ENCODE measurements at regions not wholly inside any gene's neighbourhood (a gene's known extent, or its start where the extent isn't known, plus 50 kb on each side); places are given as distances from the start of the nearest gene placed in this dataset.

- Mint-ChIP-seq H3K4me3 (no peak overlapping the region), H3K4me1 (no peaks in the 10 kb centered on the region), H3K9me3 (peaks cover 4% of the 10 kb centered on the region), H3K27me3 (ENCODE audit: low read depth) (peaks cover 30% of the 10 kb centered on the region), H3K27ac (no peak overlapping the region), H3K36me3 (no peaks in the 10 kb centered on the region)
- TF ChIP-seq, protein P1, sequence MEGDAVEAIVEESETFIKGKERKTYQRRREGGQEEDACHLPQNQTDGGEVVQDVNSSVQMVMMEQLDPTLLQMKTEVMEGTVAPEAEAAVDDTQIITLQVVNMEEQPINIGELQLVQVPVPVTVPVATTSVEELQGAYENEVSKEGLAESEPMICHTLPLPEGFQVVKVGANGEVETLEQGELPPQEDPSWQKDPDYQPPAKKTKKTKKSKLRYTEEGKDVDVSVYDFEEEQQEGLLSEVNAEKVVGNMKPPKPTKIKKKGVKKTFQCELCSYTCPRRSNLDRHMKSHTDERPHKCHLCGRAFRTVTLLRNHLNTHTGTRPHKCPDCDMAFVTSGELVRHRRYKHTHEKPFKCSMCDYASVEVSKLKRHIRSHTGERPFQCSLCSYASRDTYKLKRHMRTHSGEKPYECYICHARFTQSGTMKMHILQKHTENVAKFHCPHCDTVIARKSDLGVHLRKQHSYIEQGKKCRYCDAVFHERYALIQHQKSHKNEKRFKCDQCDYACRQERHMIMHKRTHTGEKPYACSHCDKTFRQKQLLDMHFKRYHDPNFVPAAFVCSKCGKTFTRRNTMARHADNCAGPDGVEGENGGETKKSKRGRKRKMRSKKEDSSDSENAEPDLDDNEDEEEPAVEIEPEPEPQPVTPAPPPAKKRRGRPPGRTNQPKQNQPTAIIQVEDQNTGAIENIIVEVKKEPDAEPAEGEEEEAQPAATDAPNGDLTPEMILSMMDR (IDR thresholded peaks at IDR 0.05; ENCODE audit: unreplicated experiment): no peak
- no peak for DNase-seq (ENCODE audit: low spot score in 2 of 2, unreplicated experiment in 2 of 2)
Measured at GRCh38 chr10:84801156-84801555, 472.8 kb downstream of the CCSER2 start.

DNA sequence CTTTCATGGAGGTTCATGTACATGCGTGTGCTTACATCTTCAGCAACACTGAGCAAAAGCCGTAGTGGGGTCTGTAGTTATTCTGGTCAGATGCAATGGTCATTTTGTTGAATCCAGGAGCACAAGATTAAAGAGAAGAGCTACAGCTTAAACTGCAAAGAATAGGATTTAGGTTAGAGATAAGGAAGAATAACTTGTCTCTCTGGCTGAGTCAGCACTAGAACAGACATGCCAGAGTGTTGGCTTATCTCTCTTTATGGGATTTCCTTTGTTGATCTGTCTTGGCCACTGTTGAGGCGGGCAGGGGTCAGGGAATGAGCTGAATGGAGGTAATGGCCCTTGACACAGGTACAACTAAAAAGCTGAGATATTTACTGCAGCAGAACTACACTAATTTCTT lies 473.5 kb downstream of the CCSER2 start:
- Mint-ChIP-seq H3K4me3 (no peak overlapping the region), H3K27me3 (ENCODE audit: low read depth) (peaks cover 25% of the 10 kb centered on the region), H3K36me3 (no peaks in the 10 kb centered on the region), H3K9me3 (peaks cover 7% of the 10 kb centered on the region), H3K4me1 (no peaks in the 10 kb centered on the region), H3K27ac (no peak overlapping the region)
- TF ChIP-seq, protein P1 (IDR thresholded peaks at IDR 0.05; ENCODE audit: unreplicated experiment): no peak
- DNase-seq (ENCODE audit: low spot score in 2 of 2, unreplicated experiment in 2 of 2): no peak

GRCh38 chr10:84805149-84805548 lies 476.8 kb downstream of the CCSER2 start:
- Mint-ChIP-seq H3K27ac (no peak overlapping the region), H3K36me3 (no peaks in the 10 kb centered on the region), H3K4me3 (no peak overlapping the region), H3K27me3 (ENCODE audit: low read depth) (peaks cover 3% of the 10 kb centered on the region), H3K4me1 (no peaks in the 10 kb centered on the region), H3K9me3 (peaks cover 7% of the 10 kb centered on the region)
- no peak for DNase-seq (ENCODE audit: low spot score in 2 of 2, unreplicated experiment in 2 of 2)
- TF ChIP-seq, protein P1 (IDR thresholded peaks at IDR 0.05; ENCODE audit: unreplicated experiment): no peak

DNA sequence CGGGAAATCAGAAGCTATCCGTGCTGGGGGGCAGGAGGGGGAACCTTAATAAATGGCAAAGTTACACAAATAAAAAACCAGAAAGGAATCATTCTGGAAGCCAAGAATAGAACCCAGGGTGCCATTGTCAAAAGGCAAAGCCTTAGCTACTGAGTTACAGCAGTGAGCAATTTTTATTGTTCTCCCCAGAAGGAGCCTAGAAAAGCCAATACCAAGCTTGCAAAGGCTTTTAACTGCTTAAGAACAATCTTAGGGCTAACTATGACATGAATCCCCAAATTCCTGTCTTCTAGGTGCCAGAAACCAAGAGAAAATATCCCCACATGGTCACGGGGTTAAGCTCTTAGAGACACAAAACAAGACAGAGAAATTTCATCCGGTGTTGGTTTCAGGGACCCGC lies 482.7 kb downstream of the CCSER2 start:
- H3K4me3 Mint-ChIP-seq: no peak overlapping the region
- TF ChIP-seq, protein P1 (IDR thresholded peaks at IDR 0.05; ENCODE audit: unreplicated experiment): no peak
- H3K36me3 Mint-ChIP-seq: no peaks in the 10 kb centered on the region
- DNase-seq (ENCODE audit: low spot score in 2 of 2, unreplicated experiment in 2 of 2): no peak
- H3K27me3 Mint-ChIP-seq (ENCODE audit: low read depth): peaks cover 8% of the 10 kb centered on the region
- H3K4me1 Mint-ChIP-seq: no peaks in the 10 kb centered on the region
- no peak overlapping the region for H3K27ac Mint-ChIP-seq
- H3K9me3 Mint-ChIP-seq: peaks cover 12% of the 10 kb centered on the region

- H3K27ac Mint-ChIP-seq: no peak overlapping the region
- no peak for DNase-seq (ENCODE audit: low spot score in 2 of 2, unreplicated experiment in 2 of 2)
- H3K36me3 Mint-ChIP-seq: no peaks in the 10 kb centered on the region
- no peak overlapping the region for H3K4me3 Mint-ChIP-seq
- H3K27me3 Mint-ChIP-seq (ENCODE audit: low read depth): peaks cover 24% of the 10 kb centered on the region
- TF ChIP-seq, protein P1 (IDR thresholded peaks at IDR 0.05; ENCODE audit: unreplicated experiment): no peak
- H3K4me1 Mint-ChIP-seq: peaks cover 19% of the 10 kb centered on the region
- H3K9me3 Mint-ChIP-seq: peaks cover 9% of the 10 kb centered on the region
Measured at GRCh38 chr10:84818961-84819360, 490.6 kb downstream of the CCSER2 start.

GRCh38 chr10:84820120-84820519 lies 491.7 kb downstream of the CCSER2 start:
- Mint-ChIP-seq H3K9me3 (no peaks in the 10 kb centered on the region), H3K27ac (no peak overlapping the region), H3K36me3 (no peaks in the 10 kb centered on the region), H3K4me3 (no peak overlapping the region), H3K27me3 (ENCODE audit: low read depth) (peaks cover 19% of the 10 kb centered on the region), H3K4me1 (peaks cover 21% of the 10 kb centered on the region)
- DNase-seq (ENCODE audit: low spot score in 2 of 2, unreplicated experiment in 2 of 2): no peak
- TF ChIP-seq, protein P1 (IDR thresholded peaks at IDR 0.05; ENCODE audit: unreplicated experiment): no peak

Measured in mesothelial cell of epicardium (in vitro differentiated cells).